ENCODE measurements at regions not wholly inside any gene's neighbourhood (a gene's known extent, or its start where the extent isn't known, plus 50 kb on each side); places are given as distances from the start of the nearest gene placed in this dataset.

DNA sequence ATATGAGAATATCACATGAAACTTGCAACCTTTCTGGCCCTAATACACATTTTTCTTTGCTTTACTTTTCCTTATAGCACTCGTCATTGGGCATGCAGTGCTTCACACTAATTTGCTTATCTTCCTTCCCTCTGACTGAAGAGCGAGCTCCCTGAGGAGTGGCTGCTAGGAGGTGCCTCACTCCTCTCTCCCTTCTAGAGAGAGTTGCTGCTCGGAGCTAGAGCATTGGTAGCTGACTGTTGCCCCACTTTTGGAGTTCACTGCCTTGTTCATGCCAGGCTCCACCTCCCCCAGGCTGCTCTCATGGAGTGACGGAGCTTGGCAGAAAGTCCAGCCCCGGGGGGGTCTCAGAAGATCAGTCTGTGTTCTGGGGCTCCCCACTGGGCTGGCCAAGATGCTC lies 413.2 kb downstream of the MED10 start:
- Histone ChIP-seq H3K9me2 (replicated peaks; ENCODE audit: control insufficient read depth, low read length) (no peaks in the 10 kb centered on the region), H4K20me1 (ENCODE audit: control insufficient read depth, insufficient read depth, low read depth, low read length) (no peaks in the 10 kb centered on the region), H3F3A (ENCODE audit: control insufficient read depth, insufficient read depth) (no peaks in the 10 kb centered on the region), H3K27me3 (ENCODE audit: control insufficient read depth, low read length) (no peaks in the 10 kb centered on the region), H3K4me2 (ENCODE audit: low read length) (no peak overlapping the region), H3K9me3 (ENCODE audit: control insufficient read depth, insufficient read depth, low read length) (0 out of 2 replicates have a peak, but pooled peaks cover 3% of the 10 kb centered on the region), H3K27ac (ENCODE audit: low read depth, low read length) (no peak overlapping the region), H3K79me2 (ENCODE audit: control insufficient read depth, low read length) (no peaks in the 10 kb centered on the region), H3K4me1 (ENCODE audit: control insufficient read depth, low read length) (no peaks in the 10 kb centered on the region), H3K36me3 (ENCODE audit: control insufficient read depth, low read length) (no peaks in the 10 kb centered on the region), H3K4me3 (ENCODE audit: low read length) (no peak overlapping the region)
- TF ChIP-seq, protein P1, sequence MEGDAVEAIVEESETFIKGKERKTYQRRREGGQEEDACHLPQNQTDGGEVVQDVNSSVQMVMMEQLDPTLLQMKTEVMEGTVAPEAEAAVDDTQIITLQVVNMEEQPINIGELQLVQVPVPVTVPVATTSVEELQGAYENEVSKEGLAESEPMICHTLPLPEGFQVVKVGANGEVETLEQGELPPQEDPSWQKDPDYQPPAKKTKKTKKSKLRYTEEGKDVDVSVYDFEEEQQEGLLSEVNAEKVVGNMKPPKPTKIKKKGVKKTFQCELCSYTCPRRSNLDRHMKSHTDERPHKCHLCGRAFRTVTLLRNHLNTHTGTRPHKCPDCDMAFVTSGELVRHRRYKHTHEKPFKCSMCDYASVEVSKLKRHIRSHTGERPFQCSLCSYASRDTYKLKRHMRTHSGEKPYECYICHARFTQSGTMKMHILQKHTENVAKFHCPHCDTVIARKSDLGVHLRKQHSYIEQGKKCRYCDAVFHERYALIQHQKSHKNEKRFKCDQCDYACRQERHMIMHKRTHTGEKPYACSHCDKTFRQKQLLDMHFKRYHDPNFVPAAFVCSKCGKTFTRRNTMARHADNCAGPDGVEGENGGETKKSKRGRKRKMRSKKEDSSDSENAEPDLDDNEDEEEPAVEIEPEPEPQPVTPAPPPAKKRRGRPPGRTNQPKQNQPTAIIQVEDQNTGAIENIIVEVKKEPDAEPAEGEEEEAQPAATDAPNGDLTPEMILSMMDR (IDR thresholded peaks at IDR 0.05; ENCODE audit: low read depth, low read length, poor library complexity, severe bottlenecking): no peak
- no peak for TF ChIP-seq EZH2phosphoT487 (IDR thresholded peaks at IDR 0.05; ENCODE audit: borderline replicate concordance, low read length)

DNA sequence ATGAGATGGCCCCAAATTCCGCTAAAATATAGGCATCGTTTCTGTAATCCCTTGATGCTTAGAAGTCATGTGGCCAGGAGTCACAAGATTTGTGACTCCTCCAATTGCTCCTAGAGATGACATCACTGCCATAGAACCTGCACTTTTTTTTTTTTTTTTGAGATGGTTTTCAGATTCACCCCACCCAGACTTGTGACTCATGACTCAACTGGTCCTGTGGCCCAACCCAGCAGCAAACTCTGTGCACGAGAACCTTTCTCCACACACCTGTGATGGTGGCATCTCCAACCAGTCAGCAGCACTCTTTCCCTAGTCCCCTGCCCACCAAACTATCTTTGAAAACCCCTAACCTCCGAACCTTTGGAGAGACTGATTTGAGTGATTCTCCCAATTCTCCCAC lies 414.0 kb downstream of the MED10 start:
- H3K27ac ChIP-seq (ENCODE audit: low read depth, low read length): no peak overlapping the region
- no peak overlapping the region for H3K4me2 ChIP-seq (ENCODE audit: low read length)
- no peak for TF ChIP-seq EZH2phosphoT487 (IDR thresholded peaks at IDR 0.05; ENCODE audit: borderline replicate concordance, low read length)
- TF ChIP-seq, protein P1 (IDR thresholded peaks at IDR 0.05; ENCODE audit: low read depth, low read length, poor library complexity, severe bottlenecking): no peak
- H3F3A ChIP-seq (ENCODE audit: control insufficient read depth, insufficient read depth): no peaks in the 10 kb centered on the region
- H3K4me1 ChIP-seq (ENCODE audit: control insufficient read depth, low read length): no peaks in the 10 kb centered on the region
- no peaks in the 10 kb centered on the region for H4K20me1 ChIP-seq (ENCODE audit: control insufficient read depth, insufficient read depth, low read depth, low read length)
- no peaks in the 10 kb centered on the region for H3K9me2 ChIP-seq (replicated peaks; ENCODE audit: control insufficient read depth, low read length)
- no peaks in the 10 kb centered on the region for H3K79me2 ChIP-seq (ENCODE audit: control insufficient read depth, low read length)
- no peaks in the 10 kb centered on the region for H3K36me3 ChIP-seq (ENCODE audit: control insufficient read depth, low read length)
- H3K9me3 ChIP-seq (ENCODE audit: control insufficient read depth, insufficient read depth, low read length): 0 out of 2 replicates have a peak, but pooled peaks cover 3% of the 10 kb centered on the region
- H3K27me3 ChIP-seq (ENCODE audit: control insufficient read depth, low read length): no peaks in the 10 kb centered on the region
- H3K4me3 ChIP-seq (ENCODE audit: low read length): no peak overlapping the region

DNA sequence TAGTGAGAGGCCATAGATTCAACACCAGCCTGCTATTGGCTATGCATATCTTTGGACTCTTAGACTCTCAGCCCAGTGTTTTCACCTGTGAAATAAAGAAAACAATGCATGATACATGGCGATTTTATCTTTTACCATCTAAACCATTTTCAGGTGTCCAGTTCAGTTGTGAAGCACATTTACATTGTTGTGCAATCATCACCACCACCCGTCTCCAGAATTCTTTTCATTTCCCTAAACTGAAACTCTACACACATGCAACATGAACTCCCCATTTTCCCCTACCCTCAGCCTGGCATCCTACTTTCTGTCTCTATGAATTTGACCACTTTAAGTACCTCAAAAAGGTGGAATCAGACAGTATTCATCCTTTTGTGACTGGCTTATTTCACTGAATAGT lies 420.6 kb downstream of the MED10 start:
- Histone ChIP-seq H3K27ac (ENCODE audit: low read depth, low read length) (no peak overlapping the region), H3K4me3 (ENCODE audit: low read length) (no peak overlapping the region), H4K20me1 (ENCODE audit: control insufficient read depth, insufficient read depth, low read depth, low read length) (no peaks in the 10 kb centered on the region), H3K4me1 (ENCODE audit: control insufficient read depth, low read length) (no peaks in the 10 kb centered on the region), H3F3A (ENCODE audit: control insufficient read depth, insufficient read depth) (no peaks in the 10 kb centered on the region), H3K79me2 (ENCODE audit: control insufficient read depth, low read length) (no peaks in the 10 kb centered on the region), H3K9me3 (ENCODE audit: control insufficient read depth, insufficient read depth, low read length) (no peaks in the 10 kb centered on the region), H3K36me3 (ENCODE audit: control insufficient read depth, low read length) (no peaks in the 10 kb centered on the region), H3K4me2 (ENCODE audit: low read length) (no peak overlapping the region), H3K27me3 (ENCODE audit: control insufficient read depth, low read length) (no peaks in the 10 kb centered on the region), H3K9me2 (replicated peaks; ENCODE audit: control insufficient read depth, low read length) (no peaks in the 10 kb centered on the region)
- TF ChIP-seq, protein P1 (IDR thresholded peaks at IDR 0.05; ENCODE audit: low read depth, low read length, poor library complexity, severe bottlenecking): no peak
- TF ChIP-seq EZH2phosphoT487 (IDR thresholded peaks at IDR 0.05; ENCODE audit: borderline replicate concordance, low read length): no peak

DNA sequence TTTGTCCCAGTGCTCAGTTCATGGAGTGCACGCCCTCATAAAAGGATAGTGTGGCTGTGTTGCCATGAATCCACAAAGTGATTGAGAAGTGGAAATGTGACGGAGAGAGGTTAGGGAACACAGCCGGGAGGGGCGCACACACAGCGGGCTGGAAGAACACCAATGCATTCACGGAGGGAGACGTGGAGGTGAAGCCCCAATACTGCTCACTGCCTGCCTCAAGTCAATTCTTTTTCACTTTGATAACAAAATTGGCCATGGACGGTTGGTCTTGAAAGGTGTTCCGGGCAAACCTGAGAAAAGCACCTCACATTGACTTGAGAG lies 424.1 kb downstream of the MED10 start:
- H4K20me1 ChIP-seq (ENCODE audit: control insufficient read depth, insufficient read depth, low read depth, low read length): no peaks in the 10 kb centered on the region
- no peaks in the 10 kb centered on the region for H3F3A ChIP-seq (ENCODE audit: control insufficient read depth, insufficient read depth)
- TF ChIP-seq EZH2phosphoT487 (IDR thresholded peaks at IDR 0.05; ENCODE audit: borderline replicate concordance, low read length): no peak
- TF ChIP-seq, protein P1 (IDR thresholded peaks at IDR 0.05; ENCODE audit: low read depth, low read length, poor library complexity, severe bottlenecking): no peak
- H3K4me3 ChIP-seq (ENCODE audit: low read length): no peak overlapping the region
- no peaks in the 10 kb centered on the region for H3K27me3 ChIP-seq (ENCODE audit: control insufficient read depth, low read length)
- no peak overlapping the region for H3K27ac ChIP-seq (ENCODE audit: low read depth, low read length)
- no peaks in the 10 kb centered on the region for H3K36me3 ChIP-seq (ENCODE audit: control insufficient read depth, low read length)
- no peaks in the 10 kb centered on the region for H3K9me3 ChIP-seq (ENCODE audit: control insufficient read depth, insufficient read depth, low read length)
- no peaks in the 10 kb centered on the region for H3K4me1 ChIP-seq (ENCODE audit: control insufficient read depth, low read length)
- no peak overlapping the region for H3K4me2 ChIP-seq (ENCODE audit: low read length)
- no peaks in the 10 kb centered on the region for H3K79me2 ChIP-seq (ENCODE audit: control insufficient read depth, low read length)
- no peaks in the 10 kb centered on the region for H3K9me2 ChIP-seq (replicated peaks; ENCODE audit: control insufficient read depth, low read length)

Measured in DOHH2 (cell line).